PFSK-1 (cell line): ENCODE measurements at regions not wholly inside any gene's neighbourhood (a gene's known extent, or its start where the extent isn't known, plus 50 kb on each side); places are given as distances from the start of the nearest gene placed in this dataset.

Experiments used
- POLR2AphosphoS5 ChIP-seq: IDR thresholded peaks from 2 replicates; pipeline ENCODE4 v1.6.1; 2012; ENCODE audit warnings: low read depth, mild to moderate bottlenecking, control low read depth, low read length, moderate library complexity
- TAF1 ChIP-seq: IDR thresholded peaks from 2 replicates; pipeline ENCODE4 v1.6.1; 2012; ENCODE audit warnings: low read length, control low read depth, borderline replicate concordance; ENCODE audit not compliant: insufficient read depth

DNA sequence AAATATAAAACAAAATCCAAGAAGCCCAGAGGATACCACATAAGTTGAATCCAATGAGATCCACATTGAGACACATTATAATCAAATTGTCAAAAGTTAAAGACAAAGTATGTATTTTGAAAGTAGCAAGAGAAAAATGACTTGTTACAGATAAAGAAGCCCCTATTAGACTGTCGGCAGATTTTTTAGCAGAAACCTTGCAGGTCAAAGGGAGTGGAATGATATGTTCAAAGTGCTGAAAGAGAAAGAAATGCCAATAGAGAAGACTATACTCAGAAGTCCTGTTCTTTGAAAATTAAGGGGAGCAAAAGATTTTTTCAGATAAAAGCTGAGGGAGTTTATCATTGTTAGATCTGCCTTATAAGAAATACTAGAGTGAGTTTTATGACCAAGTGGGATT lies 148.9 kb upstream of the EPHA5 start:
- TF ChIP-seq TAF1, result no peak
- no peak for TF ChIP-seq POLR2AphosphoS5
